ENCODE measurements at regions not wholly inside any gene's neighbourhood (a gene's known extent, or its start where the extent isn't known, plus 50 kb on each side); places are given as distances from the start of the nearest gene placed in this dataset.

DNA sequence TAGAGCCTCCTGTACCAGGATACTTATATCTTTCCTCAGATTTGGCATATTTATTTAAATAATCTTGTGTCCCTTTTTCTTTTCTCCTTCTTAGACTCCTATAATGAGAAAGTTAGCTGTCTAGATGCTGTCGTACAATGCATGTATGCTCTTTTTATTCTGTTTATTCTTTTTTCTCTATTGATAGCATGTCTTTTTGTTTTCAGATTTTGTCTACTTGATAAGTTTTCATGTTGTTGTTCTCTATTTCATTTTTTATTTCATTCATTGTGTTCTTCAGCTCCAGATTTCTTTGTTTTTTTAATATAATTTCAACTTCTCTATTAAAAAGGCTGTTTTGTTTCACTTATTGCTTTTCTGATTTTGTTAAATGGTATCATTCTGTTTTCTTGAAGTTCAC is 674.3 kb upstream of the POU3F3 start:
- TF ChIP-seq POLR2AphosphoS5 (IDR thresholded peaks at IDR 0.05) (no peak), MXI1 (conservative IDR thresholded peaks at IDR 0.05; ENCODE audit: poor library complexity, severe bottlenecking) (no peak), EZH2 (IDR thresholded peaks at IDR 0.05; ENCODE audit: borderline replicate concordance, insufficient read depth, low read length, poor library complexity, severe bottlenecking) (no peak), RAD21 (conservative IDR thresholded peaks at IDR 0.05) (no peak), TAF1 (IDR thresholded peaks at IDR 0.05; ENCODE audit: low read depth) (no peak), EP300 (conservative IDR thresholded peaks at IDR 0.05; ENCODE audit: poor library complexity, severe bottlenecking) (no peak), SMC3 (conservative IDR thresholded peaks at IDR 0.05; ENCODE audit: poor library complexity) (no peak)
- TF ChIP-seq, protein P1, sequence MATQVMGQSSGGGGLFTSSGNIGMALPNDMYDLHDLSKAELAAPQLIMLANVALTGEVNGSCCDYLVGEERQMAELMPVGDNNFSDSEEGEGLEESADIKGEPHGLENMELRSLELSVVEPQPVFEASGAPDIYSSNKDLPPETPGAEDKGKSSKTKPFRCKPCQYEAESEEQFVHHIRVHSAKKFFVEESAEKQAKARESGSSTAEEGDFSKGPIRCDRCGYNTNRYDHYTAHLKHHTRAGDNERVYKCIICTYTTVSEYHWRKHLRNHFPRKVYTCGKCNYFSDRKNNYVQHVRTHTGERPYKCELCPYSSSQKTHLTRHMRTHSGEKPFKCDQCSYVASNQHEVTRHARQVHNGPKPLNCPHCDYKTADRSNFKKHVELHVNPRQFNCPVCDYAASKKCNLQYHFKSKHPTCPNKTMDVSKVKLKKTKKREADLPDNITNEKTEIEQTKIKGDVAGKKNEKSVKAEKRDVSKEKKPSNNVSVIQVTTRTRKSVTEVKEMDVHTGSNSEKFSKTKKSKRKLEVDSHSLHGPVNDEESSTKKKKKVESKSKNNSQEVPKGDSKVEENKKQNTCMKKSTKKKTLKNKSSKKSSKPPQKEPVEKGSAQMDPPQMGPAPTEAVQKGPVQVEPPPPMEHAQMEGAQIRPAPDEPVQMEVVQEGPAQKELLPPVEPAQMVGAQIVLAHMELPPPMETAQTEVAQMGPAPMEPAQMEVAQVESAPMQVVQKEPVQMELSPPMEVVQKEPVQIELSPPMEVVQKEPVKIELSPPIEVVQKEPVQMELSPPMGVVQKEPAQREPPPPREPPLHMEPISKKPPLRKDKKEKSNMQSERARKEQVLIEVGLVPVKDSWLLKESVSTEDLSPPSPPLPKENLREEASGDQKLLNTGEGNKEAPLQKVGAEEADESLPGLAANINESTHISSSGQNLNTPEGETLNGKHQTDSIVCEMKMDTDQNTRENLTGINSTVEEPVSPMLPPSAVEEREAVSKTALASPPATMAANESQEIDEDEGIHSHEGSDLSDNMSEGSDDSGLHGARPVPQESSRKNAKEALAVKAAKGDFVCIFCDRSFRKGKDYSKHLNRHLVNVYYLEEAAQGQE (IDR thresholded peaks at IDR 0.05; ENCODE audit: borderline replicate concordance), result no peak
- TF ChIP-seq, protein P2, sequence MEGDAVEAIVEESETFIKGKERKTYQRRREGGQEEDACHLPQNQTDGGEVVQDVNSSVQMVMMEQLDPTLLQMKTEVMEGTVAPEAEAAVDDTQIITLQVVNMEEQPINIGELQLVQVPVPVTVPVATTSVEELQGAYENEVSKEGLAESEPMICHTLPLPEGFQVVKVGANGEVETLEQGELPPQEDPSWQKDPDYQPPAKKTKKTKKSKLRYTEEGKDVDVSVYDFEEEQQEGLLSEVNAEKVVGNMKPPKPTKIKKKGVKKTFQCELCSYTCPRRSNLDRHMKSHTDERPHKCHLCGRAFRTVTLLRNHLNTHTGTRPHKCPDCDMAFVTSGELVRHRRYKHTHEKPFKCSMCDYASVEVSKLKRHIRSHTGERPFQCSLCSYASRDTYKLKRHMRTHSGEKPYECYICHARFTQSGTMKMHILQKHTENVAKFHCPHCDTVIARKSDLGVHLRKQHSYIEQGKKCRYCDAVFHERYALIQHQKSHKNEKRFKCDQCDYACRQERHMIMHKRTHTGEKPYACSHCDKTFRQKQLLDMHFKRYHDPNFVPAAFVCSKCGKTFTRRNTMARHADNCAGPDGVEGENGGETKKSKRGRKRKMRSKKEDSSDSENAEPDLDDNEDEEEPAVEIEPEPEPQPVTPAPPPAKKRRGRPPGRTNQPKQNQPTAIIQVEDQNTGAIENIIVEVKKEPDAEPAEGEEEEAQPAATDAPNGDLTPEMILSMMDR (IDR thresholded peaks at IDR 0.05; ENCODE audit: poor library complexity, severe bottlenecking), result no peak
- H3K9me3 ChIP-seq (ENCODE audit: low read length), result peaks cover 3% of the 10 kb centered on the region
- H3K4me3 ChIP-seq (ENCODE audit: low read length), result no peak overlapping the region
- H3K27ac ChIP-seq (ENCODE audit: low read length), result no peak overlapping the region
- H4K20me1 ChIP-seq (ENCODE audit: insufficient read depth), result no peaks in the 10 kb centered on the region
- no peak overlapping the region for H3K9ac ChIP-seq (ENCODE audit: low read length)
- H3K36me3 ChIP-seq (ENCODE audit: insufficient read depth, low read length), result no peaks in the 10 kb centered on the region
- H3K79me2 ChIP-seq (replicated peaks; ENCODE audit: insufficient read depth, low read length), result no peaks in the 10 kb centered on the region
- no peaks in the 10 kb centered on the region for H3K27me3 ChIP-seq (ENCODE audit: insufficient read depth, low read depth, low read length)
- no peak overlapping the region for H3K4me2 ChIP-seq (ENCODE audit: low read length)
- no peak overlapping the region for H2AFZ ChIP-seq (ENCODE audit: low read depth, low read length)
- H3K9me2 ChIP-seq (ENCODE audit: insufficient read depth, low read length), result no peaks in the 10 kb centered on the region
- no peaks in the 10 kb centered on the region for H3F3A ChIP-seq (ENCODE audit: insufficient read depth, low read length, poor library complexity, severe bottlenecking)

DNA sequence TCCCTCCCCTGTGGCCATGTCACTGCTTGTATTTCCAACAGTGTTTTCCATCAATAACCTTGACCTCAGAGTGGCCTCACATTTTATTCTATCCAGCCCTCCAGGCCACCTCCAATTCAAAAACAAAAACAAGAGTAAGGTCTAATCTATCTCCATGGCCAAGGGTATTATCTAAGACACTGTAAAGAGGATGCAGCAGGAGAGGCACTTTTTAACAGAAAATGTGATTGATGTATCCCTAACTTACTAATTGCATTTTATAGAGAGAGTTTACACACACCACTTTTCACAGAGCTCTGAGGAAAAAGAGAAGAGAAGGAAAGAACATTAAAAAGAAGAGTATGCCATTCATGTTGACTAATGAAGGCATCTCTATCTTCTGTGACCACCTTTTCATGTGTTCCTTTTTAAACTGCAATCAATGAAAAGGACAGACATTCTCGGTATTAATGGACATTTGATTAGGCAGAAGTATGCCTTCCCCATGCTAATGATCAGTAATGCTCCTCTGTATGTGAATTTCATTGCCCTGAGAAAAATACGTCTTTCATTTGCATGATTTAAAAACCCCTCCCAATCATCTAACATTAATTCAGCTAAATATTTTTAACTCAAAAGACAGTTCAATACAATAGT is 653.3 kb upstream of the POU3F3 start:
- Histone ChIP-seq H3K9me2 (ENCODE audit: insufficient read depth, low read length) (no peaks in the 10 kb centered on the region), H3K27ac (ENCODE audit: low read length) (no peak overlapping the region), H4K20me1 (ENCODE audit: insufficient read depth) (no peaks in the 10 kb centered on the region), H3K79me2 (replicated peaks; ENCODE audit: insufficient read depth, low read length) (no peaks in the 10 kb centered on the region), H2AFZ (ENCODE audit: low read depth, low read length) (no peak overlapping the region), H3K9ac (ENCODE audit: low read length) (no peak overlapping the region), H3K36me3 (ENCODE audit: insufficient read depth, low read length) (no peaks in the 10 kb centered on the region), H3K4me2 (ENCODE audit: low read length) (no peak overlapping the region), H3K4me3 (ENCODE audit: low read length) (no peak overlapping the region), H3K27me3 (ENCODE audit: insufficient read depth, low read depth, low read length) (no peaks in the 10 kb centered on the region), H3K9me3 (ENCODE audit: low read length) (no peaks in the 10 kb centered on the region), H3F3A (ENCODE audit: insufficient read depth, low read length, poor library complexity, severe bottlenecking) (no peaks in the 10 kb centered on the region)
- no peak for TF ChIP-seq POLR2AphosphoS5 (IDR thresholded peaks at IDR 0.05)
- TF ChIP-seq, protein P2 (IDR thresholded peaks at IDR 0.05; ENCODE audit: poor library complexity, severe bottlenecking), result no peak
- TF ChIP-seq MXI1 (conservative IDR thresholded peaks at IDR 0.05; ENCODE audit: poor library complexity, severe bottlenecking), result no peak
- no peak for TF ChIP-seq TAF1 (IDR thresholded peaks at IDR 0.05; ENCODE audit: low read depth)
- TF ChIP-seq RAD21 (conservative IDR thresholded peaks at IDR 0.05), result no peak
- TF ChIP-seq, protein P1 (IDR thresholded peaks at IDR 0.05; ENCODE audit: borderline replicate concordance), result no peak
- TF ChIP-seq SMC3 (conservative IDR thresholded peaks at IDR 0.05; ENCODE audit: poor library complexity), result no peak
- no peak for TF ChIP-seq EZH2 (IDR thresholded peaks at IDR 0.05; ENCODE audit: borderline replicate concordance, insufficient read depth, low read length, poor library complexity, severe bottlenecking)
- TF ChIP-seq EP300 (conservative IDR thresholded peaks at IDR 0.05; ENCODE audit: poor library complexity, severe bottlenecking), result no peak
